ENCODE measurements at regions not wholly inside any gene's neighbourhood (a gene's known extent, or its start where the extent isn't known, plus 50 kb on each side); places are given as distances from the start of the nearest gene placed in this dataset.
"Not testable (repeated sequence)": the region's sequence is repeated elsewhere in the genome, so short reads cannot be mapped to it uniquely, and the experiment has no call there.

DNA sequence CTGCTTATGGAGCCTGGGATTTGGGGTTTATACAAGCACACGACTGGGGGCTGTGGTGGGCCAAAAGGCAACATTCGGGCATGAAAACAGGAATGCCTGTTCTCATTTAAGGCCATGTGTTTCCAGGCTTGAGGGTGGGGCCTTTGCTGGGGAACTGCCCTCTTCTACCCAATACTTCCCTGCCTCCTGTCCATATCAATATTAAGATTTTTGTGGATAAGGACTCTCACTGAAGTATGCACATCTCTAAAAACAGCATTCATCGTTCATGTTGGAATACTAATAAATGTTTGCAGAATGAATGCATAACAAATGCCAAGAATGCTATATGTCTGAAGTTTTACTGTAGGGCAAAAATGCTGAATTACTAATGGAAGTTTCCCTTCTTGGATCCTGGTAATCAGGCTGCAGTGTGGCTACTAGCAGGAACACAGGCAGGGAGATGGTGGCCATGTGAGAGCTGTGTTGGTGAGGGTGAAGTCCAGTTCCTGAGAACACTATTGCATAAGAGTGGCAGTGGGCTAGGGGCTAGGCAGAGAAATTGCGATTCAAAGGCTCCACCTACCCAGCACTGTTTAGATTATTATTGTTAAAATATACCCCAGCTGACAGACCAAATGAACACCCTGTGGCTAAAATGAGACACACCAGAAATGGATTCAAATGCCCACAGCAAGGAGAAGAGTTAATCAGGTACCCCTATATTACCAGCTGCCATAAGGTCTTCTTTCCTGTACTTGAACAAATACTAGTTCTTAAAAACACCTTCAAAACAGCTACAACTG is 644.3 kb downstream of the EPM2A start:
- no peak for DNase-seq

DNA sequence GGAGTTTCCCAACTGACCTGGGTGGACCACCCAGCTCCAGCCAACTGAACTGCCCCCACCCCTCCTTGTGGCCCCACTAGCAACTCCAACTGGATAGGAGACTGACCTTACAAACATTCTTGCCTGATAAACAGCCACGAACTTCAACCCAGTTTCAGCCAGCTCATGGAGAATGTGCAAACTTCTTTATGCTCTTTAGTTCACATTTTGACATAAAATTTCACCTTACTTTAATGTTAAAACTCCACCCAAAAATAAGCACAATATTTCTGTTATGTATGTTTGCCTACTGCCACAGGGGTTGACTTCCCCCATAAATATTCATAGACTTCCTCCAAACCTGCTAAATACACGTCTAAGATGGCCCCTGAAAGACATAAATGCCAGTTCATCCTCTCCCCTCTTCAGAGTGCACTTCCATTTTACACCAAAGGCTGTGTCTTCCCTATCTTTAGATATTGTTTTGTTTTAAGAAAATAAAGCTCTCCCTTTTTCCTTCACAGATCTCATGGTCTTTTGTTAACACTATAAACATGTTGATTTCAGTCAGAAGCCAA is 643.7 kb downstream of the EPM2A start:
- no peak for DNase-seq

DNA sequence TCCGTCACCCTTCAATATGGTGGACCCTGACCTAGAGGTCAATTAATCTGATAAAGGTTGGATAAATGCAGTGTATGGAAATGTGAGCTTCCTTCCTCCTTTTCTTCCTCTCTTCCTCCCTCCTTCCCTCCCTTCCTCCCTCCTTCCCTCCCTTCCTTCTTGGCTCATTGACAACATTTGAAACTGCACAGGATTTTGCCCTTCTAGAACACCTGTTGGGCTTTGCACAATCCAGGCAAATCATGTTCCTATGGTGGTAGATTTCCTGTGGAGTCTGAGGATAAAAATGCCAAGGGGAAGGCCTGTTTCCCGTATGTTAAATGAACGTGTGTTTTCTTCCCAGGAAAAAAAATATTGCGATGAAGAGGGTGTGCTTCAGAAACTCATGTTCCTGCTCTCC is 642.8 kb downstream of the EPM2A start:
- DNase-seq: no peak

DNA sequence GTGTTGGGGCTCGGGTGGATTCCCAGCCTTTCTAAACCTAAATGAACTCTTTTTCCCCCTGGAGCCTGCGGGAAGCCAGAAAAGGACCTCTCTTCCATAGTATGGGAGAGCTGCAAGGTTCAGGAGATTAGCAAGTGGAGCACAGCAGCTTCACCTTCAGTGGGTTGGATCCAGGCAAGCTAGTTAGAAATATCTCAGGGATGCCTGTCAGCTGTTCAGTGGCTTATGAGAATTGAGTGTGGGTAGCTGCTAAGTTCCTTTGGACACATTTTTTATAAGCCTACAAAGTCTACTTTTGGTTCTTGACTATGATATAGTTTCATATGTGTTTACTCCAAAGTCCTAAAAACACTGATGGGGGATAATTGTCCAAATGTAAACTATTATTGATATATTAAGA is 642.1 kb downstream of the EPM2A start:
- DNase-seq: no peak

DNA sequence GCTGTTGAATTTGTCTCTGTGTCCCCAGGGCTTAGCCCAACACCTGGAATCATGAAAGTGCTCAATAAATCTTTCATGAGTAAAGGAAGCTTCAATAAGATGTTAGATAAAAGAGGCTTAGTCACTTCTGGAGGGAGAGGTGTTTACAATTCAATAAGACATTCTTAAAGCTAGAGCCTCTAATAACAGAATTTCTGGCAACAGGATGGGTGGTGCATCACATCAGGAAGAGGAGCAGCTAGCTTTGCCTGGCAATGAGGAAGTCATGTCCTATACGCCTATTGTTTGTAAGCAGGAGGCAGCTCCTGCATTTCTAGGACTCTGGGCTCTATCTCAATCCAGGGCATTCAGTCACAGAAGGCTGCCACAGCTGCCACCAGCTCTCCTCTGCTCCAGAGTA is 638.5 kb downstream of the EPM2A start:
- DNase-seq: no peak

DNA sequence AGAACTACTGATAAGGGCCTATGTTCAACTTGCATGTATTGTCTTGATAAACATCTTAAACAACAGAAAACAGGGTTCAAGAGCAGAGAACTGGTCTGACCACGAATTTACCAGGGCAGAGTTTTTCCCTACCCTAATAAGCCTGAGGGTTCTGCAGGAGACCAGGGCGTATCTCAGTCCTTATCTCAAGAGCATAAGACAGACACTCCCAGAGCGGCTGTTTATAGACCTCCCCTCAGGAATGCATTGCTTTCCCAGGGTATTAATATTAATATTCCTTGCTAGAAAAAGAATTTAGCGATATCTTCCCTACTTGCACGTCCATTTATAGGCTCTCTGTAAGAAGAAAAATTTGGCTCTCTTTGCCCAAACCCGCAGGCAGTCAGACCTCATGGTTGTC is 637.2 kb downstream of the EPM2A start:
- DNase-seq: not testable (repeated sequence)

DNA sequence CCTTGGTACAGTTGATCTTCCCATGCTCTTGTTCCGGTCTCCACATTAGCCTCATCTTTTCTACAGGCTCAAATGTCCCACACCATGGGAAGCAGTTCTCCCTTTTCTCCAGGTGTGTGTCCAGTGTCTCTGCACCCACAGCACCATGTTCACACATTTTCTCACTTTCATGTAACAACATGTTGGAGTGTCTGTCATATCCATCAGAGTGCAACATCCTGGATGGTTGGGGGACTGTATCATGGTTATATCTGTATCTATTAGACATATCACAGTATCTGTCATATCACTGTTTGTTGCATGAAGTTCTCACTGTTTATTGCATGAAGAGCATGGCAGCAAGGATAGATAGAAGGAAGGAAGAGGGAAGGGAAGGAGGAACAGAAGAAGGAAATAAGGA is 635.6 kb downstream of the EPM2A start:
- no peak for DNase-seq

DNA sequence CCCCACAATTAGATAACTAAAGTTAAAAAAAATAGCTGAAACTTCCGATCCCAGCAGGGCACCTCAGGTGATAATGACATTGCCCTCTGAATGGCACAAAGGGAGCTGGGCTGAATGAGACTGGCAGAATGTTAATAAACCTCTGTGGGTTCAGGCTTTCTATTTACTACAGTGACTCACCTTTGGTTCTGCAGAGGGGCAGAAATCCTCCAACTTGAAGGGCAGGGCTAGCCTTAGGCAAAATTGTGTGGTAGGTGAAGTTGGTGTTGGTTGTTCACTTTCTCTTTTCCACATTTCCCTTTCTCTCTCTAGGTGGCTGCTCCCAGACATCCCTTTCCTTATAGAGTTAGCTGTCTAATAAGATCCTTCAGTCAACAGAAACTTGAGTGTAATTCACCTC is 625.2 kb downstream of the EPM2A start:
- DNase-seq: no peak

DNA sequence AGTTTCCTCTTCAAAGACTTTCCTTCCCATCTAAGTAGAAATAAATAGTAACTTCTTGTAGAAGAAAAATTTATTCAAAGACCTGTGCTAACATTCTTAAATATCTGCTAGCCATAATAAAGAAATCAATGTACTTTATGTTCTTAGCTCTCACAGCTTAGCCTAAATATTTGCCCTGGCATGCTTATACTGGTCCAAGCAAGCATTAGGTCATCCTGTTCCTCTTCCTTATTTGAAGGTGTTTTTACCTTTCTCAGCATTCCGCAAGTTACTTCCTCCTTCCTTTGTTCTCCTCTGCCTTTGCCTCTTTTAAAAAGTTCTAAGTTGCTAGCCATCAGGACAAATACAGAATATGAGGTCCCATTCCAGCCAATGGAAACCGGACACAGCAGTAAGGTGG is 623.9 kb downstream of the EPM2A start:
- not testable (repeated sequence) for DNase-seq

DNA sequence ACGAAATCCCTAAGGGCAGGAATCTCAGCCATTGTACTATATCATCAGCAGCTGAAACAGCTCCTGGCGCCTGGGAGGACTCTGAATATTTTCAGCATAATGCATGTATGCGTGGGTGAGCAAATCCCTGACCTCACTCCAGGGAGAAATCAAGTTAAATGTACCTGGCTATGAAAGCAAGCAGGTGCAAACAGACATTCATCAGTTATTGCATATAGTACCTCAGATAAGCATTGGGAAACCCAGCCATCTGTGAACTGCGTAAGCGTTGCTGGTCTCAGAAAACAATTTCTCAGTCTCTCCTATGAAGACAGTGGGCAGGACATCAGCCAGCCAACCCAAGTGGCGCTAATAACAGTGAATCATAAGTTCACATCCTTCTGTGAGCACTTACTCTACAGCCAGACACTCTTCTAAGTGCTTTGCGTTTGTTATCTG is 622.6 kb downstream of the EPM2A start:
- no peak for DNase-seq

DNA sequence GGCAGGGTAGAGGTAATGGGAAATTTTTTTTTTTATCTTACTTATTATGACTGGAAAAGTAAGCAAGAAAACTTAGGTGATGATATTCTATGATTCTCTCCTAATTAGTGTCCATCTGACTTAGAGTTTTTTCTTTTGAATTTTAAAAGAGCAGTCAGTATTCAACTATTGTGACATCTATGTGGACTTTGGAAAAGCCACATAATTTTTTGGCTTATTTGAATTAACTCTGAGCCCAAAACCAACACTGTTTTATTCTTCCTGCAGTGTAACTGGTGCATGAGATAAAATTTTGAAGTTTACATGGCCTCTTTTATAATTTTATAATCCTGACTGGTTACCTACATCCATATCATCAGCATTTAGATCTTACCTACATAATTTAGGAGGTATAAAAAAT is 619.7 kb downstream of the EPM2A start:
- DNase-seq: no peak

DNA sequence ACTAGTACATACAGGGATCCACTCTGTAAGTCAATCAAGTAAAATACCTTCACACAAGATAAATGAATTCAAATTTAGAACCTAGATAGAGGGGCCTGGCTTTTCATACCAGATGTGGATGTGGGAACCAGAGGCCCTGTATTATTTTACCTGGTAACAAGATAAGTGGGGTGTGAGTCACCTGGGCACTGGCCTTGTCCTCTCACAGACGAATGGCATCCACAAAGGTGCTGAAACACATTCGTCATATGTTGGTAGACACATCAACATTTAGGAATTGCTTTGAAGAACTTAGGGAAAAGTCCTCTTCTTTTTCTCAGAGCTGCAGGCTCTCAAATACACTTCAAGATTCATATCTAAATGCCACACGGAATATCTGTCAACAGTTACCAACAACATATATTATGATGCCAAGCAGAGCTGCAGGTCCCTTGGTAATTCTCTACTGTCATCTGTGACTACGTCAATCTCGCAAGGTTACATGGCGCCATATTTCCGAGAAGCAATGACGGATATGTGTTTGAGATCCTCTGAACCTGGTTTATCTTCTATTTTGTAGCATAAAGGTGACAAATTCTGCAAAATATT is 618.6 kb downstream of the EPM2A start:
- DNase-seq: no peak

DNA sequence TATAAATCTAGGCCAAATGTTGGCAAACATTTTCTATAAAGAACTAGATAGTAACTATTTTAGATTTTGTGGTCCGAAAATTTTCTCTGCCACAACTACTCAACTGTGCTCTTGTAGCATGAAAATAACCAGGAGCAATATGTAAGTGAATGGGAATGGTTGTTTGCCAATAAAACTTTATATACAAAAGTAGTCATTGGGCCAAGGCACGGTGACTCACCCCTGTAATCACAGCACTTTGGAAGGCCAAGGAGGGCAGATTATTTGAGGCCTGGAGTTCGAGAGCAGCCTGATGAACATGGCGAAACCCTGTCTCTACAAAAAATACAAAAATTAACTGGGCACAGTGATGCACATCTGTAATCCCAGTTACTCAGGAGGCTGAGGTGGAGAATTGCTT is 617.1 kb downstream of the EPM2A start:
- DNase-seq: no peak

DNA sequence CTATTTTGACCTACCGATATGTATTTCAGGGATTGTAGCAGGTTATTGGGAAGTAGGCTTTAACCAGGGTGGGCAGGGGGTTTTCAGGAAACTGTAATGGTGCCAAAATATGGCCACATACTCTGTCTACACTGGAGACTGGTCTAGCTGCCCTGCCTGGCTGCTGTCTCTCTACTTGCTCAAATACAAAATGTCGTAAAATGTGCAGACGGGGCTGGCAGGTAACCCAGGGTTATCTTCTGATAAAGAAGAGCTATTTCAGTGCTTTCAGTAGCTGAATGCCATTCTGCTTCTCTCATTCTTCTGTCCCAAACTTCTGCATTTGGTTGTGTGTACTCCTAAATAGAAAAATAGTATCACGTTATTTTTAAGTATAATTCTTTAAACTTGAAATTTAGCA is 616.2 kb downstream of the EPM2A start:
- DNase-seq: no peak

DNA sequence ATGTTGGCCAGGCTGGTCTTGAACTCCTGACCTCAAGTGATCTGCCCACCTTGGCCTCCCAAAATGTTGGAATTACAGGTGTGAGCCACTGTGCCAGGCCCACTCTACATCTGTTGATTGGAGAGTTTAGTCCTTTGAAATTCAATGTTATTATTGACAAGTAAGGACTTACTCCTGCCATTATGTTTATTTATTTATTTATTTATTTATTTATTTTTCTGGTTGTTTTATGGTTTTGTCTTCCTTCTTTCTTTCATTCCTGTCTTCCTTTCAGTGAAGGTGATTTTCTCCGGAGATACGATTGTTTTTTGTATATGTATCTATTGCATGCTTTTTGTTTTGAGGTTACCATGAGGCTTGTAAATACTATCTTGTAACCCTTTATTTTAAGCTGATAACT is 602.6 kb downstream of the EPM2A start:
- no peak for DNase-seq

DNA sequence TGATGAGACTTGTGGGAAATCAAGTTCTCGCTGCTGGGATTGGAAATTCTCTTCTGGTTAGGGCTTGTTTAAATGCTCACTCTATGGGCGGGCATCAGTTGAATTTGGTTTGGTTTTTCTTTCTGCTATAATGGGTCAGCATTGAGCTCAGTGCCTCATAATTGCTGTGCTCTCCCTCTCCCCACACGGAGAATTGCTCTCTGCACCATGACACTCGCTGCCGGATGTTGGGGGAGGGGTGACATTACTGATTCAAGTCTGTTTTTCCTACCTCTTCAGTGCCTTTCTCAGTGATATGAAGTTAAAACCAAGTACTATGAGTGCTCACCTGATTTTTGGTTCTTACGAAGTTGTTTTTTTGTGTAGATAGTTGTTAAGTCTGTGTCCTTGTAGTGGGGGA is 599.6 kb downstream of the EPM2A start:
- no peak for DNase-seq

DNA sequence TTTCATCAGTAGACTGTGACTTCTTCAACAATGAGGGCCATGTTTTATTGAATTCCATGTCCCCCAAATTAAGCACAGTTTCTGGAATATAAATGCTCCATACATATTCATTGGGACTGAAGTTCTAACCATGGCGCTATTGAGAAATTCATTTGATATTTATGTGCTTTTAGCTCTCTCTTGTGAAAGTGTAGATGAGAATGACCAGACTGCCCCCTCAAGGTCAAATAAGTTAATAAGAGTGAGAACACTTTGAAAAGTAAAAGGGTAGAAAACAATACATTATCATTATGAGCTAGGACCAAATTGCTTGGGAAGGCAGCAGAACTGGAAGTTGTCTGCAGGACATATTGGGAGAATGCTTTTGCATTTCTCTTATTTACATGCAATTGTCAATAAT is 597.9 kb downstream of the EPM2A start:
- no peak for DNase-seq

DNA sequence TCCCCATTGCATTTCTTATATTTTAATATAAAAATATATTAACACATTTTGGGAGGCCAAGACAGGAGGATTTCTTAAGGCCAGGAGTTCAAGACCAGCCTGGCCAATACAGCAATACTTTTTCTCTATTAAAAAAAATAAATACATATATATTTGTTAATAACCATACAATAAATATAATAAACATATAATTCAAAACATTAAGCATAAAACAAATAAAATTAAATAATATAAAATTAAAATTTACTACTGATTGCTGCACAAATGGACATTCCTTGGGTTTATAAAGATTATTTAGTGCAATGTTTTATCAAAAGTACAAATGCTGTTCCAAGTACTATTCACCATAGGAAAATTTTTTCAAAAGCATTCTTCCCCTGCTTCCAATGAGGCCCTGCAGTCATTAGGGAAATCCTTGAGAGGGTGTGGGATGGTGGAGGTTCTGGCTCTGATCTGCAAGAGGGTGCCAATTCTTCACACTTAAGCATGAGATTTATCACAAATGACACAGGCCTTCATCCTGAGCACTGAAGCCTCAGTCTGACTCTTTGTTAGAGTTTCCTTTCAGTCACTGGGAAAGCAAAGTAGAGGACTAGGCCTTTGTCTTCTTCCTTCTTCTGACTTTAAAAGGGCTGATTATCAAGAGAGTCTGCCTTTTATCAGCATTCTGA is 596.7 kb downstream of the EPM2A start:
- DNase-seq: no peak

DNA sequence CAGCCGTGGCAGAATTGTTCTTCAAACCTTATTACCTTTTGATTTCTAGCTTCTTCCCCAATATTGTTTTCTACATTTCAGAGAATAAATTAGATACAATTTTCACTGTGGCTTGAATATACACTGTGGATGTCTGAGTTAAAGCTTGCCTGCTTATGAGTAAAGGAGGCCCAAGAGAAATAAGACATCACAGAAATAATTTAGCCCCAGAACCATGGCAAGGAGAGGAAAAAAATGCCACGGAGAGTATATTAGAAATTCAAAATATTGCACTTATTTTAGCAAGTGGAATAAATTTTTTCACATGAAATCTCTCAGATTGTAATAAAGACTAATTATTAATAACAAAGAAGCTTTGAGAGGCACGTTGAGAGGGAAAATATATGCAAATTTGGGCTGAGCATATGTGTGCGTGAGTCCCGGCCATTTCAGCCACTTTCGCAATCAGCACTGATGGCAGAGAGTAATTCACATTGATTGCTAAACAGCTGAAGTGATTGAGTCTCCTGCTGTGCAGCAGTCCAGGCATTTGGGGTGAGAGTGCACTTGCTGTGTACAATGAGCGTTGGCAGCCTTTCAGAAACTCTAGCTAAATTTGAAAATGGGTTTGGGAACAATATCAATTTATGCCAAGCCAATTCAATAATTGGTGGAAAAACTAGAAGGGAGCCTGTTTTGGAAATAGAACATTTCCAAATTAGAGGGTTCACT is 596.0 kb downstream of the EPM2A start:
- DNase-seq: no peak

DNA sequence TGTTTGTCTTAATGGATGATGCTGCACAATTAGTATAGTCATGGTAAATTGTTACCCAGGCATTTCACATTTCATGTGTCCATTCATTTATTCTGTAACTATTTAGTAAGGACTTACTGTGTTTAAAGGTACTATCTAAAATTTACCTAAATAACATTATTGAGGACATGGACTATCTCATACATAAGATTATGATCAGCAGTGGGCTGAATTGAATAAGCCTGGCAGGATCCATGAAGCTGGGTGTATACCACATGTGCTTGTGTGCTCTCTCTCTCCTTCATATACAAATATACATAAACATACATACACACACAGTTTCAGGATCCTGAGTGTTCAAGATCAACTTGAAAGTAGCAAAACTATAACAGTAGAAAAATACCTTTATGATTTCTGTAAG is 595.4 kb downstream of the EPM2A start:
- DNase-seq: no peak

DNA sequence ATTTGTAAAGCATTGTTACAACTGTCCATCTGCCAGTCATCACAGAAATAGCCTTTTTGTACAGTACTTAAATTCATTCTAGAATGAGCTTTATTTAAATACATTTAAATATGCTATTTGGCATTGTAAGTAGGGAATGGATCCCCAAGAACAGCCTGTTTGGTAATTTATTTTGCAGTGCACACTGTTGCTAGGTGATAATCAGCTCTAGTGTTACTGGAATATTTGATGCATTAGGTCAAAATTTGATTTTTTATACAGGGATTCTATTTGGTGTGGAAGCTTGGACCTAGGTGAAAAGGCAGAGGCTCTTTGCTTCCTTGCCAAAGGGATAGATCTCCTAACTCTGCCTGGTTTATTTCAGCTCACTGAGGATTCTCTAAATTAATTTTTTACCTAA is 593.7 kb downstream of the EPM2A start:
- DNase-seq: no peak

DNA sequence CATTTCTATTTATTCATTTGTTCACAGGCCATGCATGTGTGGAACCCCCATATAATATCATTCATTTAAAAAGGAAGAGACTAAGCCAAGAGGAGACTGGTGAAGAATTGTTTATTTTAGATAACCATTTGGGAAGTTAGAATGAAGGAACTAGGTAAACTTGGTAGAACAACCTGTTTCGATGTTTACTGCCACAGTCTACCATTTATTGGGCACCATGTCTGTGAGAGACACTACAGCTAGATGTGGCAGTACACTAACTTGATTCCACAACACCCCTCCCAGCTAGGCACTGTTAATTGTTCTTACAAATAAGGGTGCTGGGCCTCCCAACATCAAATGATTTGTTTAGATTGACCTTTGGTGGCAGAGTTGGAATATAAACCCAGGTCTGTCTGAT is 592.4 kb downstream of the EPM2A start:
- DNase-seq: no peak

DNA sequence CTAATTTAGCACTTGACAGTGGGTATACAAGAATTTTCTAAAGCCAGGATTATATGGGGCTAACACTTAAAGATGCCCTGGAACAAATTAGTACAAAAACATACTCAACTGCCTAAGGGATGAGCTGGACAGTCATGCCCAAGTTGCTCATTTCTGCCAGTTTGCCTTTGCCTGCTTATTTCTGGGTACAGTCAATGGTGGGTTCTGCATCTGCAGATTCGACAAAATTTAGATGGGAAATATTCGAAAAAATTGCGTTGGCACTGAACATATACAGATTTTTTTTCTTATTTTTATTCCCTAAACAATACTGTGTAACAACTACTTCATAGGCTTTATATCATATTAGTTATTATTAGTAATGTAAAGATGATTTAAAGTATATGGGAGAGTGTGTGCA is 591.9 kb downstream of the EPM2A start:
- no peak for DNase-seq

Measured in CD4-positive, alpha-beta T cell treated with Interleukin-1 beta for 1 hour (primary cell).